HG02970 (cell line): ENCODE measurements at regions not wholly inside any gene's neighbourhood (a gene's known extent, or its start where the extent isn't known, plus 50 kb on each side); places are given as distances from the start of the nearest gene placed in this dataset.

Source experiments
- ATAC-seq: cut with Tn5 transposase; IDR thresholded peaks from one replicate; pipeline ENCODE4 v1.9.1; 2021; ENCODE audit warnings: mild to moderate bottlenecking, moderate library complexity, moderate number of reproducible peaks; ENCODE audit not compliant: unreplicated experiment, low FRiP score

- no peak for ATAC-seq
Observed at GRCh38 chr15:47364230-47365141, 352.8 kb upstream of the SEMA6D start.

GRCh38 chr15:47366884-47367283, 350.4 kb upstream of the SEMA6D start:
- no peak for ATAC-seq

- no peak for ATAC-seq
Observed at GRCh38 chr15:47367726-47368390, 349.4 kb upstream of the SEMA6D start.

GRCh38 chr15:47371939-47372338, 345.4 kb upstream of the SEMA6D start:
- ATAC-seq, result no peak

- no peak for ATAC-seq
Observed at GRCh38 chr15:47374222-47374621, 343.1 kb upstream of the SEMA6D start.

GRCh38 chr15:47376190-47376589, 341.1 kb upstream of the SEMA6D start:
- ATAC-seq, result no peak

GRCh38 chr15:47377465-47377864, 339.8 kb upstream of the SEMA6D start:
- ATAC-seq, result no peak

- ATAC-seq, result no peak
Observed at GRCh38 chr15:47378527-47378926, 338.8 kb upstream of the SEMA6D start.

- ATAC-seq, result no peak
Observed at GRCh38 chr15:47383102-47383501, 334.2 kb upstream of the SEMA6D start.

- ATAC-seq, result no peak
Observed at GRCh38 chr15:47383801-47384200, 333.5 kb upstream of the SEMA6D start.

- ATAC-seq, result no peak
Observed at GRCh38 chr15:47384341-47384740, 333.0 kb upstream of the SEMA6D start.

- no peak for ATAC-seq
Observed at GRCh38 chr15:47384776-47385175, 332.5 kb upstream of the SEMA6D start.

- no peak for ATAC-seq
Observed at GRCh38 chr15:47386459-47386858, 330.8 kb upstream of the SEMA6D start.

- ATAC-seq, result no peak
Observed at GRCh38 chr15:47388299-47388698, 329.0 kb upstream of the SEMA6D start.

- no peak for ATAC-seq
Observed at GRCh38 chr15:47390208-47390765, 327.0 kb upstream of the SEMA6D start.

GRCh38 chr15:47394286-47394809, 323.0 kb upstream of the SEMA6D start:
- ATAC-seq, result no peak

GRCh38 chr15:47395076-47395475, 322.2 kb upstream of the SEMA6D start:
- ATAC-seq, result no peak

- no peak for ATAC-seq
Observed at GRCh38 chr15:47397655-47398054, 319.6 kb upstream of the SEMA6D start.

GRCh38 chr15:47398132-47398531, 319.2 kb upstream of the SEMA6D start:
- no peak for ATAC-seq

GRCh38 chr15:47398594-47398993, 318.7 kb upstream of the SEMA6D start:
- no peak for ATAC-seq

GRCh38 chr15:47399100-47399499, 318.2 kb upstream of the SEMA6D start:
- no peak for ATAC-seq
